ENCODE measurements at regions not wholly inside any gene's neighbourhood (a gene's known extent, or its start where the extent isn't known, plus 50 kb on each side); places are given as distances from the start of the nearest gene placed in this dataset.

- TF ChIP-seq, protein P1, sequence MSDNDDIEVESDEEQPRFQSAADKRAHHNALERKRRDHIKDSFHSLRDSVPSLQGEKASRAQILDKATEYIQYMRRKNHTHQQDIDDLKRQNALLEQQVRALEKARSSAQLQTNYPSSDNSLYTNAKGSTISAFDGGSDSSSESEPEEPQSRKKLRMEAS (IDR thresholded peaks at IDR 0.05), result no peak
- TF ChIP-seq RAD21 (IDR thresholded peaks at IDR 0.05; ENCODE audit: low read depth), result no peak
- no peak for TF ChIP-seq REST (IDR thresholded peaks at IDR 0.05; ENCODE audit: low read depth)
- no peak for TF ChIP-seq TAF1 (IDR thresholded peaks at IDR 0.05; ENCODE audit: low read depth)
Observed at GRCh38 chr13:75115171-75115570, 366.8 kb downstream of the TBC1D4 start.

Measured in Ishikawa (cell line).